Endothelial cell of umbilical vein (primary cell): ENCODE measurements at regions not wholly inside any gene's neighbourhood (a gene's known extent, or its start where the extent isn't known, plus 50 kb on each side); places are given as distances from the start of the nearest gene placed in this dataset.

Experiments
- CTCF ChIP-seq, 2 donors: IDR thresholded peaks; 1 replicate in 1 of 2; 2 replicates in 1 of 2; pipeline ENCODE4 v1.5.1; 2011; ENCODE audit warnings: low read length in 2 of 2, mild to moderate bottlenecking in 2 of 2, moderate library complexity in 2 of 2, control low read depth in 1 of 2, inconsistent platforms in 1 of 2, low read depth in 1 of 2; ENCODE audit not compliant: insufficient read depth in 1 of 2; ENCODE audit errors: extremely low read depth in 1 of 2
- FOS ChIP-seq: IDR thresholded peaks from 2 replicates; pipeline ENCODE4 v1.6.1; 2011; ENCODE audit warnings: mild to moderate bottlenecking, low read length, moderate library complexity, borderline replicate concordance; ENCODE audit not compliant: insufficient read depth
- POLR2A ChIP-seq: IDR thresholded peaks from 2 replicates; pipeline ENCODE4 v1.6.1; 2012; ENCODE audit warnings: low read depth, mild to moderate bottlenecking, control low read depth, low read length

- no peak for TF ChIP-seq CTCF (IDR thresholded peaks at IDR 0.05; ENCODE audit: extremely low read depth in 1 of 2, insufficient read depth in 1 of 2, low read depth in 1 of 2, low read length in 2 of 2)
- TF ChIP-seq POLR2A, result no peak
- TF ChIP-seq FOS, result no peak
Observed at GRCh38 chr1:87553511-87553910, 224.8 kb downstream of the LMO4 start.
